B cell (primary cell): ENCODE measurements at regions not wholly inside any gene's neighbourhood (a gene's known extent, or its start where the extent isn't known, plus 50 kb on each side); places are given as distances from the start of the nearest gene placed in this dataset.

Source experiments
- CTCF ChIP-seq: fragments of 200-600 bp; IDR thresholded peaks from one replicate; pipeline ENCODE4 v1.8.0; 2022; ENCODE audit warnings: antibody characterized with exemption, mild to moderate bottlenecking
- EZH2 ChIP-seq: IDR thresholded peaks from 2 replicates; pipeline ENCODE4 v1.6.1; 2012; ENCODE audit warnings: borderline replicate concordance, low read depth, mild to moderate bottlenecking, moderate library complexity, low read length; ENCODE audit not compliant: insufficient read depth, poor library complexity, severe bottlenecking

DNA sequence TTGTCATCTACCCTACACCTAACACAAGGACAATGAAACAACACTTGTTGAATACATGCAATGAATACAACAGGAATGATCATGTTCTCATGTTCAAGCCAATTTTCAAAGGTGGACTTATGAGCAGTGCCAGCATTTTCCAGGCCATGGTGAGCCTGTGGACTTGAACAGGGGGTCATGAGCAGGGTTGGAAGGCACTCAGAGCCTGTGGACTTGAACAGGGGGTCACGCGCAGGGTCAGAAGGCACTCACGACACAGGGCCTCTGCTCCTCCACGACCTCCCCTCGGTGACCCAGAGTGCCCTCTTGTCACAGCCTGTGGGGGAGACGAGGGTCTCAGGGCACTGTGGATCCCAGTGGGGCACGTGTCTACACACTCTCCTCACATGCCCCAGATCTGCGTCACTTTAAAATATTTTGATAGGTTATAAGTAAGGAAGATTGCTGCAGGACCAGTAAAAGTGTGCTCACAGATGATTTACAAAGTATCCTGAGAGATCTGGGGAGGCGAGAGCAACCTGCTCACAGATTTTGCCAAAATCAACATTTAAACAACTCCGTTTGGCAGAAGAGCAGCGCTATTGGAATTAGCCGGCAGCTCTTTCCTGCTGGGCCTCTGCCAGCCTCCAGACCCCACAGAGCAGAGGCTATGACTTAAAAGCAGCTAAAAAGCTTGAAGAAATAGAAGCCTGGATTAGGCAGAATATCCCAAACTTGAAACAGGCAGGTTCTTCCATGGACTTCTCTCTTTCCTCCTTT lies 121.9 kb downstream of the TMEM18 start:
- TF ChIP-seq EZH2 (no peak), CTCF (no peak)
